Liver (tissue), 8 donors: ENCODE measurements at regions not wholly inside any gene's neighbourhood (a gene's known extent, or its start where the extent isn't known, plus 50 kb on each side); places are given as distances from the start of the nearest gene placed in this dataset.

ENCODE experiments used
- DNase-seq: peaks from one replicate; pipeline ENCODE4 v3.0.0-alpha.2; 2017; ENCODE audit warnings: low spot score
- H3K27ac ChIP-seq, 2 donors: one replicate each; pipeline ENCODE4 v1.7.0; 2013; ENCODE audit warnings: inconsistent platforms in 2 of 2, low read length in 2 of 2, control low read depth in 1 of 2, low read depth in 1 of 2, mild to moderate bottlenecking in 1 of 2
- H3K27me3 ChIP-seq, 4 donors: one replicate each; pipeline versions ENCODE4 v1.6.1 to v1.7.0; 2013; ENCODE audit warnings: low read length in 3 of 4, inconsistent platforms in 1 of 4, mild to moderate bottlenecking in 1 of 4, moderate library complexity in 1 of 4; ENCODE audit not compliant: control insufficient read depth in 4 of 4, insufficient read depth in 4 of 4
- H3K36me3 ChIP-seq, 4 donors: one replicate each; pipeline versions ENCODE4 v1.6.1 to v1.7.0; 2013; ENCODE audit warnings: low read length in 3 of 4, mild to moderate bottlenecking in 3 of 4, low read depth in 1 of 4, moderate library complexity in 1 of 4; ENCODE audit not compliant: control insufficient read depth in 4 of 4, insufficient read depth in 3 of 4
- H3K4me1 ChIP-seq, 4 donors: one replicate each; pipeline versions ENCODE4 v1.6.1 to v1.7.0; 2013; ENCODE audit warnings: low read length in 3 of 4, mild to moderate bottlenecking in 3 of 4, moderate library complexity in 1 of 4; ENCODE audit not compliant: control insufficient read depth in 4 of 4, insufficient read depth in 4 of 4
- H3K4me3 ChIP-seq, 3 donors: one replicate each; pipeline versions ENCODE4 v1.6.1 to v1.7.0; 2013; ENCODE audit warnings: low read length in 3 of 3, control low read depth in 1 of 3, low read depth in 1 of 3, mild to moderate bottlenecking in 1 of 3
- H3K9ac ChIP-seq, 2 donors: one replicate each; pipeline ENCODE4 v1.7.0; 2013; ENCODE audit warnings: low read length in 2 of 2, mild to moderate bottlenecking in 2 of 2, moderate library complexity in 2 of 2, control low read depth in 1 of 2, low read depth in 1 of 2
- H3K9me3 ChIP-seq, 4 donors: one replicate each; pipeline versions ENCODE4 v1.6.1 to v1.7.0; 2013; ENCODE audit warnings: low read length in 3 of 4; ENCODE audit not compliant: control insufficient read depth in 4 of 4
- EGR1 ChIP-seq, 2 donors: IDR thresholded peaks; 2 replicates each; pipeline ENCODE4 v1.6.1; 2016 to 2018; ENCODE audit warnings: antibody characterized with exemption in 2 of 2, low read depth in 2 of 2
- FOXA1 ChIP-seq: IDR thresholded peaks from 2 replicates; pipeline ENCODE4 v1.6.1; 2016; ENCODE audit warnings: antibody characterized with exemption
- FOXA2 ChIP-seq: IDR thresholded peaks from 2 replicates; pipeline ENCODE4 v1.6.1; 2016; ENCODE audit warnings: antibody characterized with exemption
- GABPA ChIP-seq, 2 donors: IDR thresholded peaks in 1 of 2; conservative IDR thresholded peaks in 1 of 2; 2 replicates each; pipeline ENCODE4 v1.6.1; 2016; ENCODE audit warnings: antibody characterized with exemption in 2 of 2, mild to moderate bottlenecking in 1 of 2, moderate library complexity in 1 of 2
- HNF4A ChIP-seq, 2 donors: conservative IDR thresholded peaks; 2 replicates each; pipeline ENCODE4 v1.6.1; 2016; ENCODE audit warnings: antibody characterized with exemption in 2 of 2, mild to moderate bottlenecking in 2 of 2
- HNF4G ChIP-seq: IDR thresholded peaks from 2 replicates; pipeline ENCODE4 v1.6.1; 2016; ENCODE audit warnings: antibody characterized with exemption
- JUND ChIP-seq, 2 donors: IDR thresholded peaks; 2 replicates each; pipeline ENCODE4 v1.6.1; 2016; ENCODE audit warnings: antibody characterized with exemption in 2 of 2
- NR2F2 ChIP-seq: IDR thresholded peaks from 2 replicates; pipeline ENCODE4 v1.6.1; 2016; ENCODE audit warnings: antibody characterized with exemption
- RAD21 ChIP-seq, 2 donors: IDR thresholded peaks; 2 replicates each; pipeline ENCODE4 v1.6.1; 2016; ENCODE audit warnings: antibody characterized with exemption in 2 of 2, mild to moderate bottlenecking in 2 of 2
- RXRA ChIP-seq, 2 donors: IDR thresholded peaks; 2 replicates each; pipeline ENCODE4 v1.6.1; 2017 to 2018; ENCODE audit warnings: antibody characterized with exemption in 2 of 2, mild to moderate bottlenecking in 1 of 2
- SP1 ChIP-seq: IDR thresholded peaks from 2 replicates; pipeline ENCODE4 v1.6.1; 2018; ENCODE audit warnings: antibody characterized with exemption, mild to moderate bottlenecking
- TAF1 ChIP-seq: conservative IDR thresholded peaks from 2 replicates; pipeline ENCODE4 v1.6.1; 2016; ENCODE audit warnings: antibody characterized with exemption, mild to moderate bottlenecking
- YY1 ChIP-seq: IDR thresholded peaks from 2 replicates; pipeline ENCODE4 v1.6.1; 2016; ENCODE audit warnings: antibody characterized with exemption, mild to moderate bottlenecking
- WGBS: extraction: QIAGEN DNeasy Blood & Tissue Kit; methylation state at CpG from one replicate; pipeline ENCODE4 v1.1.7; 2013; 5-methylcytosine and 5-hydroxymethylcytosine counted together
- TF ChIP-seq, protein P1 (sequence below): IDR thresholded peaks from 2 replicates; pipeline ENCODE4 v1.6.1; 2016; ENCODE audit warnings: antibody characterized with exemption
- TF ChIP-seq, protein P2 (sequence below): fragments of 150-350 bp; IDR thresholded peaks from 2 replicates; pipeline ENCODE4 v1.5.1; 2017; ENCODE audit warnings: improper control_type of control experiment, low read depth, low read length; ENCODE audit not compliant: missing input control
- TF ChIP-seq, protein P3 (sequence below): IDR thresholded peaks from 2 replicates; pipeline ENCODE4 v1.6.1; 2016; ENCODE audit warnings: antibody characterized with exemption
- TF ChIP-seq, protein P4 (sequence below): IDR thresholded peaks from 2 replicates; pipeline ENCODE4 v1.6.1; 2016; ENCODE audit warnings: antibody characterized with exemption
- TF ChIP-seq, protein P5 (sequence below): IDR thresholded peaks from 2 replicates; pipeline ENCODE4 v1.6.1; 2016; ENCODE audit warnings: antibody characterized with exemption, mild to moderate bottlenecking
- donor health status: healthy.
- donor health status: healthy.
- donor health status: healthy.
- donor health status: healthy.
- donor health status: healthy.

DNA sequence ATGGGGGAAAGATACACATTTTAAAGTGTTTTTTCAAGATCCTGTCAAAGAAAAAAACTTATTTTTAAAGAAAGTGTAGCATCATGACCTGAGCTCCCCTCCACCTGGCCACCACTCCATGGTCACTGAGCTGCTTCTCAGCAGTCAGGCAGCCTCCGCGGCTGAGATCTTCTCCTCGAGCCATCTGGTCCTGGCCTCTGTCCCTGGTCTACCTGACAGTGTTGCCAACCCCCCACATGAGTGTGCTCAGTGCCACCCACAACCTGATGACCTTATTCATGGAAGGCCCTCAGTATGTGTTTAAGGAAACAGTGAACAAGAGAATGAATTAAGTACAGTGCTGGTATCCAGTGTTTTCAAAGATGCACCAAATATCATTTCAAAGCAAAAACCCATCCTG, 694.5 kb upstream of the NRP1 start:
- H3K4me3 ChIP-seq: no peak overlapping the region
- no peak for TF ChIP-seq HNF4A (conservative IDR thresholded peaks at IDR 0.05)
- TF ChIP-seq JUND (IDR thresholded peaks at IDR 0.05): no peak
- no peak for TF ChIP-seq YY1
- TF ChIP-seq SP1: no peak
- no peak for TF ChIP-seq TAF1
- TF ChIP-seq GABPA (IDR thresholded peaks at IDR 0.05 in 1 of 2, conservative IDR thresholded peaks at IDR 0.05 in 1 of 2): no peak
- TF ChIP-seq, protein P1, sequence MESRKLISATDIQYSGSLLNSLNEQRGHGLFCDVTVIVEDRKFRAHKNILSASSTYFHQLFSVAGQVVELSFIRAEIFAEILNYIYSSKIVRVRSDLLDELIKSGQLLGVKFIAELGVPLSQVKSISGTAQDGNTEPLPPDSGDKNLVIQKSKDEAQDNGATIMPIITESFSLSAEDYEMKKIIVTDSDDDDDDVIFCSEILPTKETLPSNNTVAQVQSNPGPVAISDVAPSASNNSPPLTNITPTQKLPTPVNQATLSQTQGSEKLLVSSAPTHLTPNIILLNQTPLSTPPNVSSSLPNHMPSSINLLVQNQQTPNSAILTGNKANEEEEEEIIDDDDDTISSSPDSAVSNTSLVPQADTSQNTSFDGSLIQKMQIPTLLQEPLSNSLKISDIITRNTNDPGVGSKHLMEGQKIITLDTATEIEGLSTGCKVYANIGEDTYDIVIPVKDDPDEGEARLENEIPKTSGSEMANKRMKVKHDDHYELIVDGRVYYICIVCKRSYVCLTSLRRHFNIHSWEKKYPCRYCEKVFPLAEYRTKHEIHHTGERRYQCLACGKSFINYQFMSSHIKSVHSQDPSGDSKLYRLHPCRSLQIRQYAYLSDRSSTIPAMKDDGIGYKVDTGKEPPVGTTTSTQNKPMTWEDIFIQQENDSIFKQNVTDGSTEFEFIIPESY: no peak
- TF ChIP-seq RXRA (IDR thresholded peaks at IDR 0.05): no peak
- TF ChIP-seq FOXA2: no peak
- WGBS: 98% methylated on average over 3 of the region's 3 CpGs
- H3K4me1 ChIP-seq: peaks cover 0 to 3% (median 0%) of the 10 kb centered on the region in 4 donors
- no peaks in the 10 kb centered on the region for H3K36me3 ChIP-seq
- no peak for DNase-seq
- H3K9me3 ChIP-seq: no peaks in the 10 kb centered on the region
- H3K9ac ChIP-seq: no peak overlapping the region
- H3K27ac ChIP-seq: no peak overlapping the region
- H3K27me3 ChIP-seq: no peaks in the 10 kb centered on the region

DNA sequence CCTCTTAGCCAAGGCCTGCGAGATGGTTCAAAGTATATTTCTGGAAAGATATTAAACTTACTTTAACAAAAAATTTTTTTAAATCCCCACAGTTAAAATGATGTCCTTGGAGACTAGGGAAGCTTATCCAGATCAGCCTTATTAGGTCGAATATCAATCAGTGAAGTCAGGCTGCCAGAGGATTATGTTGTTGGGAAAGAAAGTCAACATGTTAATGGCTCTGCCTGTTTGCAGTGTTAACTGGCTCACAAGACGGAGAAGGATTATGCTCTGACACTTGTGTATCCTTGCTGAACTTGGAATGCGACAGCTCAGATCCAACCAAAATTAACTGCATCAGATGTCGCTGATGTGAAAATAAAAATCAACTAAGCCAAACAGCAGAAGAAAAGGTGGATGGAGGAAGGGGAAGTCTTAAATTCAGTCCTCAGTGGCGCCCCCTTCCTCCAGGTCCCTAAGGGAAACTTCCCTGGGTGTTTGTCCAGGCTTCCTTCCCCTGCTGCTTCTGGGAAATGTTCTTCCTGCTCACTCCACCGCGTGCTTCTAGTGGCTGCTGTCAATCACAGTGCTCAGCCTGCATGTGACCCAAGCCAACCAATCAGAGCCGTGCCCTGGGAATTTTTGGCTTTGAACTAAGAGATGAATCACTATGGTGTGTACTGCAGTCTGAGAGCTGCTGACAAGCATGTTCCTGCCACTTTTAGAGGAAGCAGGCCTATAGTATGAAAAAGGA, 690.4 kb upstream of the NRP1 start:
- no peak overlapping the region for H3K27ac ChIP-seq
- TF ChIP-seq YY1 (no peak), RAD21 (IDR thresholded peaks at IDR 0.05) (no peak), JUND (IDR thresholded peaks at IDR 0.05) (no peak), TAF1 (no peak), NR2F2 (no peak), GABPA (IDR thresholded peaks at IDR 0.05 in 1 of 2, conservative IDR thresholded peaks at IDR 0.05 in 1 of 2) (no peak), RXRA (IDR thresholded peaks at IDR 0.05) (no peak), EGR1 (IDR thresholded peaks at IDR 0.05; ENCODE audit: low read depth in 2 of 2) (no peak), FOXA1 (no peak), FOXA2 (no peak), HNF4G (no peak), SP1 (no peak), HNF4A (conservative IDR thresholded peaks at IDR 0.05) (no peak)
- TF ChIP-seq, protein P2, sequence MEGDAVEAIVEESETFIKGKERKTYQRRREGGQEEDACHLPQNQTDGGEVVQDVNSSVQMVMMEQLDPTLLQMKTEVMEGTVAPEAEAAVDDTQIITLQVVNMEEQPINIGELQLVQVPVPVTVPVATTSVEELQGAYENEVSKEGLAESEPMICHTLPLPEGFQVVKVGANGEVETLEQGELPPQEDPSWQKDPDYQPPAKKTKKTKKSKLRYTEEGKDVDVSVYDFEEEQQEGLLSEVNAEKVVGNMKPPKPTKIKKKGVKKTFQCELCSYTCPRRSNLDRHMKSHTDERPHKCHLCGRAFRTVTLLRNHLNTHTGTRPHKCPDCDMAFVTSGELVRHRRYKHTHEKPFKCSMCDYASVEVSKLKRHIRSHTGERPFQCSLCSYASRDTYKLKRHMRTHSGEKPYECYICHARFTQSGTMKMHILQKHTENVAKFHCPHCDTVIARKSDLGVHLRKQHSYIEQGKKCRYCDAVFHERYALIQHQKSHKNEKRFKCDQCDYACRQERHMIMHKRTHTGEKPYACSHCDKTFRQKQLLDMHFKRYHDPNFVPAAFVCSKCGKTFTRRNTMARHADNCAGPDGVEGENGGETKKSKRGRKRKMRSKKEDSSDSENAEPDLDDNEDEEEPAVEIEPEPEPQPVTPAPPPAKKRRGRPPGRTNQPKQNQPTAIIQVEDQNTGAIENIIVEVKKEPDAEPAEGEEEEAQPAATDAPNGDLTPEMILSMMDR: no peak
- TF ChIP-seq, protein P3, sequence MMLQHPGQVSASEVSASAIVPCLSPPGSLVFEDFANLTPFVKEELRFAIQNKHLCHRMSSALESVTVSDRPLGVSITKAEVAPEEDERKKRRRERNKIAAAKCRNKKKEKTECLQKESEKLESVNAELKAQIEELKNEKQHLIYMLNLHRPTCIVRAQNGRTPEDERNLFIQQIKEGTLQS: no peak
- TF ChIP-seq, protein P4, sequence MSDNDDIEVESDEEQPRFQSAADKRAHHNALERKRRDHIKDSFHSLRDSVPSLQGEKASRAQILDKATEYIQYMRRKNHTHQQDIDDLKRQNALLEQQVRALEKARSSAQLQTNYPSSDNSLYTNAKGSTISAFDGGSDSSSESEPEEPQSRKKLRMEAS: no peak
- TF ChIP-seq, protein P1: no peak
- TF ChIP-seq, protein P5, sequence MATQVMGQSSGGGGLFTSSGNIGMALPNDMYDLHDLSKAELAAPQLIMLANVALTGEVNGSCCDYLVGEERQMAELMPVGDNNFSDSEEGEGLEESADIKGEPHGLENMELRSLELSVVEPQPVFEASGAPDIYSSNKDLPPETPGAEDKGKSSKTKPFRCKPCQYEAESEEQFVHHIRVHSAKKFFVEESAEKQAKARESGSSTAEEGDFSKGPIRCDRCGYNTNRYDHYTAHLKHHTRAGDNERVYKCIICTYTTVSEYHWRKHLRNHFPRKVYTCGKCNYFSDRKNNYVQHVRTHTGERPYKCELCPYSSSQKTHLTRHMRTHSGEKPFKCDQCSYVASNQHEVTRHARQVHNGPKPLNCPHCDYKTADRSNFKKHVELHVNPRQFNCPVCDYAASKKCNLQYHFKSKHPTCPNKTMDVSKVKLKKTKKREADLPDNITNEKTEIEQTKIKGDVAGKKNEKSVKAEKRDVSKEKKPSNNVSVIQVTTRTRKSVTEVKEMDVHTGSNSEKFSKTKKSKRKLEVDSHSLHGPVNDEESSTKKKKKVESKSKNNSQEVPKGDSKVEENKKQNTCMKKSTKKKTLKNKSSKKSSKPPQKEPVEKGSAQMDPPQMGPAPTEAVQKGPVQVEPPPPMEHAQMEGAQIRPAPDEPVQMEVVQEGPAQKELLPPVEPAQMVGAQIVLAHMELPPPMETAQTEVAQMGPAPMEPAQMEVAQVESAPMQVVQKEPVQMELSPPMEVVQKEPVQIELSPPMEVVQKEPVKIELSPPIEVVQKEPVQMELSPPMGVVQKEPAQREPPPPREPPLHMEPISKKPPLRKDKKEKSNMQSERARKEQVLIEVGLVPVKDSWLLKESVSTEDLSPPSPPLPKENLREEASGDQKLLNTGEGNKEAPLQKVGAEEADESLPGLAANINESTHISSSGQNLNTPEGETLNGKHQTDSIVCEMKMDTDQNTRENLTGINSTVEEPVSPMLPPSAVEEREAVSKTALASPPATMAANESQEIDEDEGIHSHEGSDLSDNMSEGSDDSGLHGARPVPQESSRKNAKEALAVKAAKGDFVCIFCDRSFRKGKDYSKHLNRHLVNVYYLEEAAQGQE: no peak
- no peak for DNase-seq
- no peak overlapping the region for H3K4me3 ChIP-seq
- H3K36me3 ChIP-seq: no peaks in the 10 kb centered on the region
- 76% methylated on average over 9 of the region's 9 CpGs for WGBS
- no peaks in the 10 kb centered on the region for H3K9me3 ChIP-seq
- no peaks in the 10 kb centered on the region for H3K4me1 ChIP-seq
- H3K27me3 ChIP-seq: no peaks in the 10 kb centered on the region
- no peak overlapping the region for H3K9ac ChIP-seq
